ENCODE measurements at regions not wholly inside any gene's neighbourhood (a gene's known extent, or its start where the extent isn't known, plus 50 kb on each side); places are given as distances from the start of the nearest gene placed in this dataset.

DNA sequence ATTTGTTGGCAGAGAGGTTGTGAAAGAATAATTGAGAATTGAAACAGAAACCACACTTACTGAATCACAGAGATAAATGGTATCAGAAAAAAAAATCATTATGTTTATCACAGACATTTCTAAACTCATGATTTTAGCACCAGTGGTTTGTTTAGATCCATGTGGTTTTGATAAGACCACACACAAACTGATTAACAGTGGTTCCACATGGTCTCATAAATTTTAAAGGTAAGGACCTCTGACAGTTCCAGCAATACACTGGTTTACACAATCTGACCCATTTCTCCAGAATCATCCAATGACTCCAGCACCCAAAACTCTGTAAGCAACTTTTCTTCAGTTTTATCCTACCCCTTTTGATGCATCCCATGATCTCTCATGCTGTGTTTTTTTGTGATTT, 261.2 kb downstream of the ANXA1 start:
- TF ChIP-seq, protein P1, sequence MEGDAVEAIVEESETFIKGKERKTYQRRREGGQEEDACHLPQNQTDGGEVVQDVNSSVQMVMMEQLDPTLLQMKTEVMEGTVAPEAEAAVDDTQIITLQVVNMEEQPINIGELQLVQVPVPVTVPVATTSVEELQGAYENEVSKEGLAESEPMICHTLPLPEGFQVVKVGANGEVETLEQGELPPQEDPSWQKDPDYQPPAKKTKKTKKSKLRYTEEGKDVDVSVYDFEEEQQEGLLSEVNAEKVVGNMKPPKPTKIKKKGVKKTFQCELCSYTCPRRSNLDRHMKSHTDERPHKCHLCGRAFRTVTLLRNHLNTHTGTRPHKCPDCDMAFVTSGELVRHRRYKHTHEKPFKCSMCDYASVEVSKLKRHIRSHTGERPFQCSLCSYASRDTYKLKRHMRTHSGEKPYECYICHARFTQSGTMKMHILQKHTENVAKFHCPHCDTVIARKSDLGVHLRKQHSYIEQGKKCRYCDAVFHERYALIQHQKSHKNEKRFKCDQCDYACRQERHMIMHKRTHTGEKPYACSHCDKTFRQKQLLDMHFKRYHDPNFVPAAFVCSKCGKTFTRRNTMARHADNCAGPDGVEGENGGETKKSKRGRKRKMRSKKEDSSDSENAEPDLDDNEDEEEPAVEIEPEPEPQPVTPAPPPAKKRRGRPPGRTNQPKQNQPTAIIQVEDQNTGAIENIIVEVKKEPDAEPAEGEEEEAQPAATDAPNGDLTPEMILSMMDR (IDR thresholded peaks at IDR 0.05; ENCODE audit: low read length), result no peak
- TF ChIP-seq EZH2 (IDR thresholded peaks at IDR 0.05; ENCODE audit: borderline replicate concordance, low read length), result no peak
